ENCODE measurements at regions not wholly inside any gene's neighbourhood (a gene's known extent, or its start where the extent isn't known, plus 50 kb on each side); places are given as distances from the start of the nearest gene placed in this dataset.

DNA sequence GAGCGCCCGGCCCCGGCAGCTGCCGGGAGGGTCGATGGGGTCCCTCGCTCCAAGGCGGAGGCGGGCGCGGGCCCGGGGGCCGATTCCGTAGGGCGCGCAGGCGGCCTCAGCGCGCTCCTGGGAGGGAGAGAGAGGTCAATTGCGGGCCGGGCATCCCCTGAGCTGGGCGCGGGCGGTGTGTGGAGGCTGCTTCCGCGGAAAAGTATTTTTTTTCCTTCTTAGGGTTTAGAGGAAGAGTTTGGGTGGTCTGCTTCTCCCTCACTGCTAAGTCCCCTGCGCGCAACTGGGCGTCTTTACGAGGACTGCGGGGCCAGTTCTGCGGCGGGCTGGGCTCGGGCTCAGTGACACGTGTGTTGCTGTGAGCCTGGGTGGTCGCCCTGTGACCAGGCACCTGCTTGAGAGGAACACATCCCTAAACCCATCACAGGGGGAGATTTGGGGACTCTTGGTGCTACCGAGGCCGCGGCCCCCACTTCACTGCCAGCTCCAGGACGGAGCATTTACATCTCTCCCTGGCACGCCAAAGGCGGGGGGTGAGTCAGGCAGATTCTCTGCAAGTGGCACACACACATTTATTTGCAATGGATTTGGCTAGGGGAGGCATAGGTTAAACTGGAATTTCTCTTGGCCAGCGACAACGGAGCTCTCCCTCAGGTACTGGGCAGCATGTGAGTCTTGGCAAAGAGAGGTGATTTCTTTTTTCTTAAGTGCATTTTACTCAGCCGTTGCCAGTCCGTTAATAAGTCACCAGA lies 151.2 kb upstream of the SLC4A4 start:
- no peak for DNase-seq (ENCODE audit: low read depth, low spot score)
- no peak for TF ChIP-seq WRNIP1 (IDR thresholded peaks at IDR 0.05; ENCODE audit: borderline replicate concordance, low read depth, low read length)
- no peak for TF ChIP-seq MTA3 (IDR thresholded peaks at IDR 0.05; ENCODE audit: borderline replicate concordance, low read length)
- no peak for TF ChIP-seq FOXK2 (IDR thresholded peaks at IDR 0.05)
- TF ChIP-seq TBL1XR1 (IDR thresholded peaks at IDR 0.05; ENCODE audit: low read depth, low read length) = no peak
- TF ChIP-seq, protein P1, sequence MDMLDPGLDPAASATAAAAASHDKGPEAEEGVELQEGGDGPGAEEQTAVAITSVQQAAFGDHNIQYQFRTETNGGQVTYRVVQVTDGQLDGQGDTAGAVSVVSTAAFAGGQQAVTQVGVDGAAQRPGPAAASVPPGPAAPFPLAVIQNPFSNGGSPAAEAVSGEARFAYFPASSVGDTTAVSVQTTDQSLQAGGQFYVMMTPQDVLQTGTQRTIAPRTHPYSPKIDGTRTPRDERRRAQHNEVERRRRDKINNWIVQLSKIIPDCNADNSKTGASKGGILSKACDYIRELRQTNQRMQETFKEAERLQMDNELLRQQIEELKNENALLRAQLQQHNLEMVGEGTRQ (IDR thresholded peaks at IDR 0.05; ENCODE audit: borderline replicate concordance, low read depth, low read length) = no peak
- TF ChIP-seq EED (IDR thresholded peaks at IDR 0.05; ENCODE audit: low read depth) = no peak
- no peak for TF ChIP-seq BMI1 (IDR thresholded peaks at IDR 0.05; ENCODE audit: borderline replicate concordance)
- TF ChIP-seq MYC (IDR thresholded peaks at IDR 0.05; ENCODE audit: insufficient read depth, insufficient read length, insufficient replicate concordance, low read length, severe bottlenecking) = no peak
- TF ChIP-seq ESRRA (IDR thresholded peaks at IDR 0.05; ENCODE audit: low read length) = no peak
- no peak for TF ChIP-seq TARDBP (IDR thresholded peaks at IDR 0.05; ENCODE audit: borderline replicate concordance)
- TF ChIP-seq CBX5 (IDR thresholded peaks at IDR 0.05; ENCODE audit: low read depth) = no peak
- TF ChIP-seq JUNB (IDR thresholded peaks at IDR 0.05) = no peak
- TF ChIP-seq POLR2AphosphoS5 (IDR thresholded peaks at IDR 0.05; ENCODE audit: low read length) = no peak
- TF ChIP-seq ETV6 (conservative IDR thresholded peaks at IDR 0.05 in 1 of 2, IDR thresholded peaks at IDR 0.05 in 1 of 2; ENCODE audit: borderline replicate concordance in 1 of 2, low read depth in 1 of 2) = no peak
- no peak for TF ChIP-seq RFX5 (IDR thresholded peaks at IDR 0.05; ENCODE audit: low read depth, low read length)
- ChIA-PET CTCF (no interaction called here), SMC1A (ENCODE audit: uncharacterized antibody, unreplicated experiment) (no interaction called here), POLR2A (interaction anchor here (0.6 kb wide), 1 partner anchor 182 kb away, joined by 5 read pairs; no protein-coding TSS in a partner anchor), RAD21 (ENCODE audit: unreplicated experiment) (no interaction called here)
- H3K27me3 ChIP-seq (replicated peaks in 1 of 2; ENCODE audit: control insufficient read depth in 2 of 2, insufficient read depth in 2 of 2, low read length in 1 of 2) = peaks cover 5 to 24% of the 10 kb centered on the region in 2 experiments
- no peak overlapping the region for H2AFZ ChIP-seq (ENCODE audit: control insufficient read depth, low read depth, low read length)
- H3K4me1 ChIP-seq (ENCODE audit: control insufficient read depth, insufficient read depth, low read length) = no peaks in the 10 kb centered on the region
- intact Hi-C loops (cut with micrococcal nuclease; ENCODE audit: unreplicated experiment) = loop anchor here (10.0 kb wide), 2 partner anchors 533 to 583 kb away; no protein-coding TSS in a partner anchor
- H3K27ac ChIP-seq (ENCODE audit: control insufficient read depth, insufficient read depth) = no peak overlapping the region
- H4K20me1 ChIP-seq (ENCODE audit: control insufficient read depth, insufficient read depth) = no peaks in the 10 kb centered on the region
- no peak for FAIRE-seq
- no peaks in the 10 kb centered on the region for H3K9me3 ChIP-seq (replicated peaks; ENCODE audit: control insufficient read depth, insufficient read depth, low read length)
- BruUV-seq (replicated peaks) = no TSS peak
- in situ Hi-C loops (cut with MboI) = no loop called here
- H3K4me2 ChIP-seq (ENCODE audit: control insufficient read depth, insufficient read depth) = peak overlapping the region; percentile 44; the same call in 1 of the 2 replicates
- ATAC-seq = peak; percentile 31
- no peak overlapping the region for H3K9ac ChIP-seq (ENCODE audit: control insufficient read depth, insufficient read depth, low read length)
- no peaks in the 10 kb centered on the region for H3K36me3 ChIP-seq (ENCODE audit: control insufficient read depth in 2 of 2, insufficient read depth in 2 of 2, low read length in 1 of 2)
- H3K4me3 ChIP-seq = no peak overlapping the region
- H3K79me2 ChIP-seq (ENCODE audit: control insufficient read depth, insufficient read depth, low read length) = no peaks in the 10 kb centered on the region
- WGBS (ENCODE audit: insufficient coverage, insufficient replicate concordance, low lambda C conversion rate, missing lambda C conversion rate) = 24% methylated on average over 38 of the region's 45 CpGs
